HG03060 (cell line): ENCODE measurements at regions not wholly inside any gene's neighbourhood (a gene's known extent, or its start where the extent isn't known, plus 50 kb on each side); places are given as distances from the start of the nearest gene placed in this dataset.
"Not testable (repeated sequence)": the region's sequence is repeated elsewhere in the genome, so short reads cannot be mapped to it uniquely, and the experiment has no call there.

Experiments used
- ATAC-seq: cut with Tn5 transposase; IDR thresholded peaks from one replicate; pipeline ENCODE4 v1.9.1; 2021; ENCODE audit warnings: low read depth, moderate number of reproducible peaks; ENCODE audit not compliant: unreplicated experiment

- ATAC-seq: no peak
Measured at GRCh38 chr3:109648027-109648426, 310.7 kb upstream of the DPPA4 start.

- no peak for ATAC-seq
Measured at GRCh38 chr3:109656225-109656624, 318.9 kb upstream of the DPPA4 start.

- no peak for ATAC-seq
Measured at GRCh38 chr3:109678600-109678999, 341.3 kb upstream of the DPPA4 start.

- no peak for ATAC-seq
Measured at GRCh38 chr3:109679664-109680063, 342.3 kb upstream of the DPPA4 start.

DNA sequence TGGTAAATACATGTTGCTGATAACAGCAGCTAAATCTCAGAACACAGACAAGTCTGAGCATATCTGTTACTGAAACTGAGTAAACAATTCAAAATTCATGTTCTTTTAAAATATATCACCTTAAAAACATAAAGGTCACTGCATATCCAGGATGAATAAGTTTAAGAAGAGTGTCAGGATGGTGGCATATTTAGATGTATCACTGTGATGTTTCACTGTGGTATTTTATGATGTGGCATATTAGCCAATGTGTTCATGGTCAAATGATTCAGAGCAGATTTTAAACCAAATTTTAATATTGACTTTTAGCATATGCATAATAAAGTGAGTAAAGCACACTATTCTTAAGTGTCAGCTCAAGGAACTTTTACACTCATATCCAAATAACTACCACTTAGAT lies 346.4 kb upstream of the DPPA4 start:
- ATAC-seq: no peak

GRCh38 chr3:109685084-109686079 lies 348.0 kb upstream of the DPPA4 start:
- ATAC-seq: no peak

GRCh38 chr3:109687626-109688025 lies 350.3 kb upstream of the DPPA4 start:
- ATAC-seq: no peak

- ATAC-seq: no peak
Measured at GRCh38 chr3:109696932-109697331, 359.6 kb upstream of the DPPA4 start.

DNA sequence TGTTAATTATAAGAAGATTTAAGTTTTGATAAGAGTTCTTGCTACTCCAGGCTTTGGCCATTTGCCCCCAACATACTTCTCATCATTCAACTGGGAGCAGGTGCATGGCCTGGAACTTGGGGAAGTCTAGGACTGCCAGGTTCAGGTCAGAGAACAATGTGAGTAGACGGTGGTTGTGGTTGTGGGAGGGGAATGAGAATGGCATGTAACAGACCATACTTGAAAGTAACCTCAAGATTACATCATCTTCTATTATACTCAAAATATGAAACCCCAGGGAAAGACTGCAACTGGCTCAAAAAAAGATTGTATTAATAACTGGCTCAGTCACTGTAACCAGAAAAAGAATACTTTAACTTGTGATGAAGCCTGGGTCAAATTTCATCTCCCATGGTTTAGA lies 364.9 kb upstream of the DPPA4 start:
- ATAC-seq: peak; percentile 95

DNA sequence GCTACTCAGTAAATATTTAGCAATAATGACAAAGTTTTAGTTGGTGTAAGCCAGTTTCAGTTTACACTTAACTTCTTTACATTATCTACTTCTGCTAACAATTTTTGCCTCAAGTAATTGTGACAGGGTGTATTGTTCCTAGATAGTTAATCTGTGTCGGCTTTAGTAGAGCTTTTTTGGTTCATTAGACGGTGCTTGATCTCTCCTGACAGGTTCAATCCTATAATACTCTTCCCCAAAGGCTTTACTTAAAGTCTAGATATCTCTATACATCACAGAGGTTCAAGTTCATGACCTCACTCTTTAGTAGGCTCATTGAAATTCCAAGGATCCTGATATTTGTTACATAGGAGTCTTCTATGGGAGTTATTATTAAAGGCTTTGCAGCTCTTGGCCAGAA lies 365.6 kb upstream of the DPPA4 start:
- ATAC-seq: no peak

GRCh38 chr3:109705133-109705532 lies 367.8 kb upstream of the DPPA4 start:
- not testable (repeated sequence) for ATAC-seq

- ATAC-seq: no peak
Measured at GRCh38 chr3:109707617-109708016, 370.3 kb upstream of the DPPA4 start.

DNA sequence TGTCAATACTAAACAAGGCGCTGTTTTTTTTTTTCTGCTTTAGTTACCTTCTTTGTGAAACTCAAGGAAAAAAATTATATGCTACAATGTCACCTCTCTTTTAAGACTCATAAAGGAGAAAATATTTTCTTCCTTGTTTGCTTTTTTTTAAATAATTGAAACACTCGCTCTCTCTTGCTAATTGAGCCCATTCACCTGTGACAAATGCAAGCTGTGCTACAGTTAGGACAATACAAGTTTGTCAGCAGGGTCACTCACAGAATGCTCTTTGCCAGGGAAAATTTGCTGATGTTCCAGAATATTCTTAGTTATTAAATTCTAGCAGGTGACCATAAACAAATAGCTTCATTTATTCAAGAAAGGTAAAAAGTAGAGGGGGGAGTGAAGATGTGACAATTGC lies 375.9 kb upstream of the DPPA4 start:
- no peak for ATAC-seq

- ATAC-seq: no peak
Measured at GRCh38 chr3:109715707-109716106, 378.4 kb upstream of the DPPA4 start.

DNA sequence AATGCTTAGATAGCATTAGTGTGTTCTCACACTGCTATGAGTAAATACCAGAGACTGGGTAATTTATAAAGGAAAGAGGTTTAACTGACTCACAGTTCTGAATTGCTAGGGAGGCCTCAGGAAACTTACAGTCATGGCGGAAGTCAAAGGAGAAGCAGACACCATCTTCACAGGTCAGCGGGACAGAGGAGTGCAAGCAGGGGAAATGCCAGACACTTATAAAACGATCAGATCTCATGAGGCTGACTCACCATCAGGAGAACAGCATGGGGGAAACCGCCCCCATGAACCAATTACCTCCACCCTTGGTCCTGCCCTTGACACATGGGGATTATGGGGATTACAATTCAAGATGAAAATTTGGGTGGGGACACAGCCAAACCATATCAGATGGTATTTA lies 381.5 kb upstream of the DPPA4 start:
- no peak for ATAC-seq

GRCh38 chr3:109728861-109729494 lies 391.6 kb upstream of the DPPA4 start:
- ATAC-seq: no peak

- peak; percentile 83 for ATAC-seq
Measured at GRCh38 chr3:109731639-109732473, 394.5 kb upstream of the DPPA4 start.

- no peak for ATAC-seq
Measured at GRCh38 chr3:109743981-109744380, 406.6 kb upstream of the DPPA4 start.

GRCh38 chr3:109772520-109772919 lies 435.2 kb upstream of the DPPA4 start:
- no peak for ATAC-seq

- ATAC-seq: no peak
Measured at GRCh38 chr3:109774108-109774507, 436.8 kb upstream of the DPPA4 start.

DNA sequence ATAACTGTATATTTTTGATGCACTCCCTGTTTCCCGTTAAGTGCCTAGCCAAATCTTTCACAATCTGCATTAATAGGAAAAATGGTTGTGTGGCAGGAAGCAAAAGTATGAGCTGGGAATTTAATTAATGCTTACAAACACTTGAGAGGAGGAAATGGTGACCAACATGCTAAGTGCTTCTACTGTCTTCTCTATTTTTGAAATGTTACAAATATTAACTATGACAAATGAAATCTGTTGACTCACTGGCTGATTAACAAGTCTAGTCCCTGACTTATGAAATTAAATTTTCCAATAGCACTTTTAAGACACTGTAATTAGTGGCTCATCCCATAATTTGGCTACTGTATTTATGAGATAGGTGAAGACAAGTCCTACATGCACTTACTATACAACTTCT lies 446.9 kb upstream of the DPPA4 start:
- no peak for ATAC-seq
